Vagina (tissue), 2 donors: ENCODE measurements at regions not wholly inside any gene's neighbourhood (a gene's known extent, or its start where the extent isn't known, plus 50 kb on each side); places are given as distances from the start of the nearest gene placed in this dataset.

ENCODE experiments used
- POLR2A ChIP-seq, 2 donors: fragments of 450-650 bp; IDR thresholded peaks; one replicate each; pipeline ENCODE4 v1.6.1; 2017; ENCODE audit warnings: antibody characterized with exemption in 2 of 2, mild to moderate bottlenecking in 2 of 2, moderate library complexity in 2 of 2
- TF ChIP-seq, protein P1 (sequence below), 3 experiments: fragments of 450-650 bp in 2 of 3; fragments of 200-600 bp in 1 of 3; sonication (generic) in 1 of 3; IDR thresholded peaks; one replicate each; pipeline ENCODE4 v1.5.1; 2017 to 2019; ENCODE audit warnings: antibody characterized with exemption in 3 of 3, mild to moderate bottlenecking in 2 of 3, moderate library complexity in 2 of 3

DNA sequence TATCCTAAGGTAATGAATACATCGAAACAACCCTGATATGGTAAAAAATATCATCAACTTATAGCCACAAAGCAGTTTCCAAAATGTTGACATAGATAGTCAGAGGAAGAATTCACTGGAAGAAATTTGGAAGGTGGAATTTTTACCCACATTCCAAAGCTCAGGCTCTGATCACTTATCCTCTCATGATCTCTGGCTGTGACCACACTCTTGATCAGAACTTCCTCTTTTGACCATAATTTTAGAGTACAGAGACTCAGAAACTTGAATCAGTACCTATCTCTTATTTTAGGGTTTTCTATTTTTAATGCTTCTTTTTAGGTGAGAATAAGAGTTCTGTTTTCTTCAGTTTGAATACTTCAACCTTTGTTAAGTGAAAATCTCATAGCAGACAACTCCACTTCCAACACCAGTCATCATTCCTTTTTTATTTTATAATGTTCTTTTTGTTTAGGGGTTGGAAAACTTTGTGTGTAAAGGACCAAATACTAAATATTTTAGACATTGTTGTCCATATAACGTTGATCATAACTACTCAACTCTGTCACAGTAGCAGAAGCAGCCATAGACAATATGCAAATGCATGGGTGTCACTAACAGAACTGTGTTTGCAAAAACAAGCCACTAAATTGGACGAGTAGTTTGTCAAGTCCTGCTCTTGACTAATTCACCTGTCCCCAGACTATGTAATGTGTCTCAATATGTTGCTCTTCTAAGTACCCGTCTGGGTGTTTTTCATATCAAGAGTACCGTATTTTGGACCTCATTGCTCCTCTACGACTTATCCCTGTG is 891.6 kb upstream of the CRIM1 start:
- TF ChIP-seq, protein P1, sequence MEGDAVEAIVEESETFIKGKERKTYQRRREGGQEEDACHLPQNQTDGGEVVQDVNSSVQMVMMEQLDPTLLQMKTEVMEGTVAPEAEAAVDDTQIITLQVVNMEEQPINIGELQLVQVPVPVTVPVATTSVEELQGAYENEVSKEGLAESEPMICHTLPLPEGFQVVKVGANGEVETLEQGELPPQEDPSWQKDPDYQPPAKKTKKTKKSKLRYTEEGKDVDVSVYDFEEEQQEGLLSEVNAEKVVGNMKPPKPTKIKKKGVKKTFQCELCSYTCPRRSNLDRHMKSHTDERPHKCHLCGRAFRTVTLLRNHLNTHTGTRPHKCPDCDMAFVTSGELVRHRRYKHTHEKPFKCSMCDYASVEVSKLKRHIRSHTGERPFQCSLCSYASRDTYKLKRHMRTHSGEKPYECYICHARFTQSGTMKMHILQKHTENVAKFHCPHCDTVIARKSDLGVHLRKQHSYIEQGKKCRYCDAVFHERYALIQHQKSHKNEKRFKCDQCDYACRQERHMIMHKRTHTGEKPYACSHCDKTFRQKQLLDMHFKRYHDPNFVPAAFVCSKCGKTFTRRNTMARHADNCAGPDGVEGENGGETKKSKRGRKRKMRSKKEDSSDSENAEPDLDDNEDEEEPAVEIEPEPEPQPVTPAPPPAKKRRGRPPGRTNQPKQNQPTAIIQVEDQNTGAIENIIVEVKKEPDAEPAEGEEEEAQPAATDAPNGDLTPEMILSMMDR (IDR thresholded peaks at IDR 0.05) = no peak
- no peak for TF ChIP-seq POLR2A (IDR thresholded peaks at IDR 0.05)
